HL-60 (cell line): ENCODE measurements at regions not wholly inside any gene's neighbourhood (a gene's known extent, or its start where the extent isn't known, plus 50 kb on each side); places are given as distances from the start of the nearest gene placed in this dataset.

Experiments used
- DNase-seq, 2 experiments: peaks; one replicate each; pipeline ENCODE4 v3.0.0-alpha.2; 2010 to 2020; ENCODE audit warnings: low read depth in 1 of 2, low spot score in 1 of 2
- H3K27ac ChIP-seq: fragments of 250-450 bp; sonication (Bioruptor Pico); replicated peaks from 2 replicates; pipeline ENCODE4 v1.5.1; 2020; ENCODE audit warnings: mild to moderate bottlenecking, moderate library complexity
- H3K27me3 ChIP-seq: fragments of 250-450 bp; sonication (Bioruptor Pico); 2 replicates; pipeline ENCODE4 v1.5.1; 2021; ENCODE audit warnings: mild to moderate bottlenecking, moderate library complexity; ENCODE audit not compliant: insufficient read depth, poor library complexity, severe bottlenecking
- H3K4me3 ChIP-seq: replicated peaks from 2 replicates; pipeline ENCODE4 v1.5.1; 2011; ENCODE audit warnings: mild to moderate bottlenecking, control low read depth, low read length; ENCODE audit not compliant: insufficient read depth
- GABPA ChIP-seq: IDR thresholded peaks from 2 replicates; pipeline ENCODE4 v1.6.1; 2012; ENCODE audit warnings: low read depth
- POLR2AphosphoS5 ChIP-seq: IDR thresholded peaks from 2 replicates; pipeline ENCODE4 v1.6.1; 2012; ENCODE audit warnings: low read depth
- SPI1 ChIP-seq: IDR thresholded peaks from 2 replicates; pipeline ENCODE4 v1.6.1; 2012; ENCODE audit warnings: low read depth, mild to moderate bottlenecking, borderline replicate concordance
- TF ChIP-seq, protein P1 (sequence below): IDR thresholded peaks from one replicate; pipeline ENCODE4 v1.5.1; 2011; ENCODE audit warnings: low read length, control low read depth, inconsistent platforms; ENCODE audit not compliant: insufficient read depth
- TF ChIP-seq, protein P2 (sequence below): IDR thresholded peaks from 2 replicates; pipeline ENCODE4 v1.6.1; 2012; ENCODE audit warnings: low read depth; ENCODE audit not compliant: insufficient replicate concordance

DNA sequence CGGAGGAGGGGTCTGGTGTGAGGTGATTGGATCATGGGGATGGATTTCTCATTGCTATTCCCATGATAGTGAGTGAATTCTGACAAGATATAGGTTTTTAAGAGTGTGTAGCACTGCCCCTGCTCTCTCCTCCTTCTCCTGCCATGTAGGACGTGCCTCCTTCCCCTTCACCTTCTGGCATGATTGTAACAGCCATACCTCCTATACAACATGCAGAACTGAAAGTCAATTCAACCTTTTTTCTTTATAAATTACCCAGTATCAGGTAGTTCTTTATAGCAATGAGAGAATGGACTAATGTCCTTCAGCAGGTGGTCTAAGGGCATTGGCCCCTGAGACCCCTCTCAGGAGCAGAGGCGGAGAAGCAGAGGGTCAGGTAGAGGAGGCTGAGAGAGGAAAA lies 168.7 kb upstream of the ETV3 start:
- DNase-seq = no peak
- Histone ChIP-seq H3K27me3 (peaks cover 3% of the 10 kb centered on the region), H3K4me3 (no peak overlapping the region), H3K27ac (no peak overlapping the region)
- TF ChIP-seq, protein P1, sequence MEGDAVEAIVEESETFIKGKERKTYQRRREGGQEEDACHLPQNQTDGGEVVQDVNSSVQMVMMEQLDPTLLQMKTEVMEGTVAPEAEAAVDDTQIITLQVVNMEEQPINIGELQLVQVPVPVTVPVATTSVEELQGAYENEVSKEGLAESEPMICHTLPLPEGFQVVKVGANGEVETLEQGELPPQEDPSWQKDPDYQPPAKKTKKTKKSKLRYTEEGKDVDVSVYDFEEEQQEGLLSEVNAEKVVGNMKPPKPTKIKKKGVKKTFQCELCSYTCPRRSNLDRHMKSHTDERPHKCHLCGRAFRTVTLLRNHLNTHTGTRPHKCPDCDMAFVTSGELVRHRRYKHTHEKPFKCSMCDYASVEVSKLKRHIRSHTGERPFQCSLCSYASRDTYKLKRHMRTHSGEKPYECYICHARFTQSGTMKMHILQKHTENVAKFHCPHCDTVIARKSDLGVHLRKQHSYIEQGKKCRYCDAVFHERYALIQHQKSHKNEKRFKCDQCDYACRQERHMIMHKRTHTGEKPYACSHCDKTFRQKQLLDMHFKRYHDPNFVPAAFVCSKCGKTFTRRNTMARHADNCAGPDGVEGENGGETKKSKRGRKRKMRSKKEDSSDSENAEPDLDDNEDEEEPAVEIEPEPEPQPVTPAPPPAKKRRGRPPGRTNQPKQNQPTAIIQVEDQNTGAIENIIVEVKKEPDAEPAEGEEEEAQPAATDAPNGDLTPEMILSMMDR = no peak
- TF ChIP-seq, protein P2, sequence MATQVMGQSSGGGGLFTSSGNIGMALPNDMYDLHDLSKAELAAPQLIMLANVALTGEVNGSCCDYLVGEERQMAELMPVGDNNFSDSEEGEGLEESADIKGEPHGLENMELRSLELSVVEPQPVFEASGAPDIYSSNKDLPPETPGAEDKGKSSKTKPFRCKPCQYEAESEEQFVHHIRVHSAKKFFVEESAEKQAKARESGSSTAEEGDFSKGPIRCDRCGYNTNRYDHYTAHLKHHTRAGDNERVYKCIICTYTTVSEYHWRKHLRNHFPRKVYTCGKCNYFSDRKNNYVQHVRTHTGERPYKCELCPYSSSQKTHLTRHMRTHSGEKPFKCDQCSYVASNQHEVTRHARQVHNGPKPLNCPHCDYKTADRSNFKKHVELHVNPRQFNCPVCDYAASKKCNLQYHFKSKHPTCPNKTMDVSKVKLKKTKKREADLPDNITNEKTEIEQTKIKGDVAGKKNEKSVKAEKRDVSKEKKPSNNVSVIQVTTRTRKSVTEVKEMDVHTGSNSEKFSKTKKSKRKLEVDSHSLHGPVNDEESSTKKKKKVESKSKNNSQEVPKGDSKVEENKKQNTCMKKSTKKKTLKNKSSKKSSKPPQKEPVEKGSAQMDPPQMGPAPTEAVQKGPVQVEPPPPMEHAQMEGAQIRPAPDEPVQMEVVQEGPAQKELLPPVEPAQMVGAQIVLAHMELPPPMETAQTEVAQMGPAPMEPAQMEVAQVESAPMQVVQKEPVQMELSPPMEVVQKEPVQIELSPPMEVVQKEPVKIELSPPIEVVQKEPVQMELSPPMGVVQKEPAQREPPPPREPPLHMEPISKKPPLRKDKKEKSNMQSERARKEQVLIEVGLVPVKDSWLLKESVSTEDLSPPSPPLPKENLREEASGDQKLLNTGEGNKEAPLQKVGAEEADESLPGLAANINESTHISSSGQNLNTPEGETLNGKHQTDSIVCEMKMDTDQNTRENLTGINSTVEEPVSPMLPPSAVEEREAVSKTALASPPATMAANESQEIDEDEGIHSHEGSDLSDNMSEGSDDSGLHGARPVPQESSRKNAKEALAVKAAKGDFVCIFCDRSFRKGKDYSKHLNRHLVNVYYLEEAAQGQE = no peak
- no peak for TF ChIP-seq POLR2AphosphoS5
- TF ChIP-seq SPI1 = no peak
- no peak for TF ChIP-seq GABPA

DNA sequence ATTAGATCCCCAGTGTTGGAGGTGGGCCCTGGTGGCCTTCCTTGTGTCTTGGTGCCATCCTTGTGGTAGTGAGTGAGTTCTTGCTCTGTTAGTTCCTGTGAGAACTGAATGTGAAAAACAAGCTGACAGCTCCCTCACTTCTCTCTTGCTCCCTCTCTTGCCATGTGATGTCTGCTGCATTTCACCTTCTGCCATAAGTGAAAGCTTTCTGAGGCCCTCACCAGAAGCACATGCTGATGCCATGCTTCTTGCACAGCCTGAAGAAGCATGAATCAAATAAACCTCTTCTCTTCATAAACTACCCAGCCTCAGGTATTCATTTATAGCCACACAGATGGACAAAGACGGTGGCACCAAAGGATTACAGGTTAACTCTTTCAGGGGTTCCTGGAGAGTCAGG lies 166.1 kb upstream of the ETV3 start:
- no peak for DNase-seq
- no peak overlapping the region for H3K27ac ChIP-seq
- H3K4me3 ChIP-seq = no peak overlapping the region
- H3K27me3 ChIP-seq = no peaks in the 10 kb centered on the region
- TF ChIP-seq, protein P1 = no peak
- no peak for TF ChIP-seq SPI1
- TF ChIP-seq, protein P2 = no peak
- no peak for TF ChIP-seq GABPA
- TF ChIP-seq POLR2AphosphoS5 = no peak

DNA sequence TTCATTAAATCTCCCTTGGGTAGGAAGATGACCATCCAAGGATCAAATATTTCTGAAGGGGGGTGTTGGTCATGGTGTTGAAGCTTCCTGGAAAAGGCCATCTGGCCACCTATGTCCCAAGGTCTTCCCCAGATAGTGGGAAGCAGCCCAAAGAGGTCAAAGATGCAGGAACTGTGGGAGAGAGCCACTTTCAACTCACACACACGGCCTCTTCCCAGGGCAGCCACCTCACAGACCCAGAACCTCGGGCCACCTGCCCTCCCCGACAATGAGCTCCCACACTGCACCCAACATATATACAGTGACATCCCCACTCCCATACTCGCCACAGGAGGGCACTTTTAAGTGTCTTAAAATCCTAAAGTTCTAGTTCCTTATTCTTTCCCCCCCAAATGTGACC lies 164.5 kb upstream of the ETV3 start:
- H3K27me3 ChIP-seq = no peaks in the 10 kb centered on the region

More for the DNA sequence above, 164.5 kb upstream of the ETV3 start:
- TF ChIP-seq, protein P2 = no peak
- TF ChIP-seq, protein P1 = no peak
- TF ChIP-seq SPI1 (no peak), GABPA (no peak), POLR2AphosphoS5 (no peak)
- H3K4me3 ChIP-seq = no peak overlapping the region
- H3K27ac ChIP-seq = no peak overlapping the region
- no peak for DNase-seq
